ENCODE measurements at regions not wholly inside any gene's neighbourhood (a gene's known extent, or its start where the extent isn't known, plus 50 kb on each side); places are given as distances from the start of the nearest gene placed in this dataset.

DNA sequence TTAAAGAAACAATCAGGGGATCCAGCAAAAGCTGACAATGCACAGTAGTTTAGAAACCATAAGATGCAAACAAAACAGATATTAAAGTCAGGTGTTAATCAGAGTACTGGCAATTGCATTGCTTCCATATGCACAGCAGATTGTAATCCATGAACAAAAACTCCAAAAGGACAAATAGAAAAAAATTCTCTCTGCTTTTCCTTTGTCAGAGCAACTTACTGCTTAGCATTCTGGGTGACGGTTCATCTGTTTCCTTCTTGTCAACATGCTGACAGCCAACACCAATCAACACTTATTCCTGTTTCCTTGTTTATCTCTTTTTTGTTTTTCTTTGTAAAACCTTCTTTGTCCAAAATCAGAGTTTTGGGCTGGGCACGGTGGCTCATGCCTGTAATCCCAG is 473.1 kb downstream of the XIRP2 start:
- ATAC-seq (no peak), DNase-seq (no peak)
- no peak for TF ChIP-seq POLR2A (IDR thresholded peaks at IDR 0.05)
- TF ChIP-seq, protein P1, sequence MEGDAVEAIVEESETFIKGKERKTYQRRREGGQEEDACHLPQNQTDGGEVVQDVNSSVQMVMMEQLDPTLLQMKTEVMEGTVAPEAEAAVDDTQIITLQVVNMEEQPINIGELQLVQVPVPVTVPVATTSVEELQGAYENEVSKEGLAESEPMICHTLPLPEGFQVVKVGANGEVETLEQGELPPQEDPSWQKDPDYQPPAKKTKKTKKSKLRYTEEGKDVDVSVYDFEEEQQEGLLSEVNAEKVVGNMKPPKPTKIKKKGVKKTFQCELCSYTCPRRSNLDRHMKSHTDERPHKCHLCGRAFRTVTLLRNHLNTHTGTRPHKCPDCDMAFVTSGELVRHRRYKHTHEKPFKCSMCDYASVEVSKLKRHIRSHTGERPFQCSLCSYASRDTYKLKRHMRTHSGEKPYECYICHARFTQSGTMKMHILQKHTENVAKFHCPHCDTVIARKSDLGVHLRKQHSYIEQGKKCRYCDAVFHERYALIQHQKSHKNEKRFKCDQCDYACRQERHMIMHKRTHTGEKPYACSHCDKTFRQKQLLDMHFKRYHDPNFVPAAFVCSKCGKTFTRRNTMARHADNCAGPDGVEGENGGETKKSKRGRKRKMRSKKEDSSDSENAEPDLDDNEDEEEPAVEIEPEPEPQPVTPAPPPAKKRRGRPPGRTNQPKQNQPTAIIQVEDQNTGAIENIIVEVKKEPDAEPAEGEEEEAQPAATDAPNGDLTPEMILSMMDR (IDR thresholded peaks at IDR 0.05 in 4 of 5, conservative IDR thresholded peaks at IDR 0.05 in 1 of 5) = no peak
- in situ Hi-C loops (cut with MboI; ENCODE audit: low sequenced_read_pairs in 4 of 4) (no loop called here), intact Hi-C loops (cut with DNase I; ENCODE audit: low total_unique reads) (no loop called here)
- H3K9me3 ChIP-seq = no peaks in the 10 kb centered on the region
- H3K27ac ChIP-seq = no peak overlapping the region
- H3K4me1 ChIP-seq = no peaks in the 10 kb centered on the region
- no peaks in the 10 kb centered on the region for H3K36me3 ChIP-seq
- no peaks in the 10 kb centered on the region for H3K27me3 ChIP-seq
- H3K4me3 ChIP-seq = no peak overlapping the region

DNA sequence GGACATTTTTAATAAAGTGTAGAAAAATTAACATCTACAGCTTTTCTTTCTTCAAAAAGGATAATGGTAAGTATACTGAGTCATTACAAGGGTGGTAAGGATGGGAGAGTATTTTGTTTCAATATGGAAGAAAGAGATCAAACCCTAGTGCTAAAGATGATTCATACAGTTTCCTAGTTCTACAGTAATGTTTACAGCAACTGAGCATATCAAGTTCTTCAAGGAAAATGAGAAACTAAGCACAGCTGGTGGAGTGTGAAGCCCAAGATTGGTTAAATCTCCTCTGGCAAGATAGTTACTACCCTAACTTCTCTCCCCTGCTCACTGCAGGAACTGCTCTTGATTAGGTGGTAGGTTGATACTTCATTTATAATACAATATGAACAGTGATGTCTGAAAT is 467.5 kb downstream of the XIRP2 start:
- no peak overlapping the region for H3K27ac ChIP-seq
- ATAC-seq = no peak

DNA sequence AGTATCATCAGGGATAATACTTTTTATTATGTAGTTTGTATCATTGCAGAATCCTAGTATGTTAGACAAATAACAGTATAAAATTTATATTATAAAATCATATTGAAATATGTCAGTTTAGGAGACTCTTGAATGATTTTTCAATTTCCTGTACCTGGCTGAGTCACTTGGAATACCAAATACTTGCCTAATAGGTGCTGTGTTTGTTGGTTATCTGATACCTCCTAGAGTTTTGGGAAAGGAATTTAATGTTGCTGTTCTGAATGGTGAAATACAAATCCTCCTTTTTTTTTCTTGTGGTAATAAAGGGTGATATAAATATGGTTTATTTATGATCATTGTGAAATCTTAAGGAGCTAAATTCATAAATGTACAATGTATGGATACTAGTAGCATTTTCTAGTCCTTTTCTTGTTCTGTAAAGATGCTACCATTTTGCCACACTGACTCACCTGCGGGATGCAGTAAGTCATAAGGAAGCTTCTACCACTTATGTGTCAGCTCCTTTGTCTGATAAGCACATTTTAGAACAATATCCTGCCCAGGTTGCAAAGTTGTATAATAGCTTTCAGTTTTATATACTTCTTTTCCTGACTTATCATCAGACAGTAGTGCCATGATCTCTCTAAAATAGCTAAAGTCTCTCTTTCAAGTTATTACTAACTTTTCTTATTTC is 465.5 kb downstream of the XIRP2 start:
- H3K36me3 ChIP-seq = no peaks in the 10 kb centered on the region
- no peak for TF ChIP-seq POLR2A (IDR thresholded peaks at IDR 0.05)
- TF ChIP-seq, protein P1 (IDR thresholded peaks at IDR 0.05 in 4 of 5, conservative IDR thresholded peaks at IDR 0.05 in 1 of 5) = no peak
- H3K27me3 ChIP-seq = no peaks in the 10 kb centered on the region
- H3K27ac ChIP-seq = no peak overlapping the region
- H3K4me1 ChIP-seq = no peaks in the 10 kb centered on the region
- no peaks in the 10 kb centered on the region for H3K9me3 ChIP-seq
- DNase-seq (no peak), ATAC-seq (no peak)
- intact Hi-C loops (cut with DNase I; ENCODE audit: low total_unique reads) (no loop called here), in situ Hi-C loops (cut with MboI; ENCODE audit: low sequenced_read_pairs in 4 of 4) (no loop called here)
- H3K4me3 ChIP-seq = no peak overlapping the region

More for the DNA sequence above, 467.5 kb downstream of the XIRP2 start:
- Histone ChIP-seq H3K4me3 (no peak overlapping the region), H3K9me3 (no peaks in the 10 kb centered on the region), H3K4me1 (no peaks in the 10 kb centered on the region), H3K36me3 (no peaks in the 10 kb centered on the region), H3K27me3 (no peaks in the 10 kb centered on the region)
- in situ Hi-C loops (cut with MboI; ENCODE audit: low sequenced_read_pairs in 4 of 4) = no loop called here
- TF ChIP-seq POLR2A (IDR thresholded peaks at IDR 0.05) = no peak
- TF ChIP-seq, protein P1 (IDR thresholded peaks at IDR 0.05 in 4 of 5, conservative IDR thresholded peaks at IDR 0.05 in 1 of 5) = no peak
- intact Hi-C loops (cut with DNase I; ENCODE audit: low total_unique reads) = no loop called here
- no peak for DNase-seq

DNA sequence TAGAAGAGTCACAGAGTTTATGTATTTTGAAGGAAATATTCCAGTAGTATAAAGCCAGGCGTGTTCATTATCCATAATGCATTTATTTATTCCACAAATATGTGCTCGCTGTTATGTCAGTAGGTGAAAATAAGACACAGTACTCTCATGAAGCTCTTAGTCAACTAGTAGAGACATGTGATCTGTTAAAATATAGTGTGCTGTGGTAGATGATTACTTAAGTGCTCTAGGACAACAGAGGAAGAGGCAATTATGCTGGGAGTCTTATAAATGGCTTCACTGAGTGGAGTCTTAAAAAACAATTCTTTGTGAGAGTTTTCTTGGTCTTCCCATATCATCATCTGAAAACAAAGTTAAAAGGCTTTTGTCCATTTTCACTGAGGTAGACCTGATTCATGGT is 457.3 kb downstream of the XIRP2 start:
- in situ Hi-C loops (cut with MboI; ENCODE audit: low sequenced_read_pairs in 4 of 4) (no loop called here), intact Hi-C loops (cut with DNase I; ENCODE audit: low total_unique reads) (no loop called here)
- no peak for ATAC-seq
- no peak for DNase-seq
- Histone ChIP-seq H3K9me3 (no peaks in the 10 kb centered on the region), H3K4me1 (no peaks in the 10 kb centered on the region), H3K27ac (no peak overlapping the region), H3K4me3 (no peak overlapping the region), H3K36me3 (no peaks in the 10 kb centered on the region), H3K27me3 (no peaks in the 10 kb centered on the region)
- no peak for TF ChIP-seq POLR2A (IDR thresholded peaks at IDR 0.05)
- TF ChIP-seq, protein P1 (IDR thresholded peaks at IDR 0.05 in 4 of 5, conservative IDR thresholded peaks at IDR 0.05 in 1 of 5) = no peak

DNA sequence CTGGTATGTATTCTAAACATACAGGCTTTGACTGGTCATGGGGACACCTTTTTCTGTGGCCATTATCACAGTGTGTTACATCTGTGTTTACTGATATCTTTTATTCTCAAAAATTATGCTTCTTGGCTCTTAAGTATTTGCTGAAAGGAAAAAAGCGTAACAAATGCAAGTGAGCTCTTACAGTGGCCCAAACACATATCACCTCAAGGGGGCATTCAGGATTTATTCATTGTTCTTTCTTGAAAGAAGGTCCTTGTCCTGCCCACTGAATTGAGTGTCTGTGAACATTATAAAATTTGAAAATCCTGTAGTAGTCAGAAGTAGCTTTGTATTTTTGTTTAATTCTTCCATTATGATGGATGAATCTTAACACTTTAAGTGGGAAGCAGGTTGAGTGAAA is 454.5 kb downstream of the XIRP2 start:
- no peak for ATAC-seq
- H3K27me3 ChIP-seq = no peaks in the 10 kb centered on the region
- no peaks in the 10 kb centered on the region for H3K4me1 ChIP-seq
- H3K36me3 ChIP-seq = no peaks in the 10 kb centered on the region
- H3K9me3 ChIP-seq = no peaks in the 10 kb centered on the region
- intact Hi-C loops (cut with DNase I; ENCODE audit: low total_unique reads) = no loop called here
- no peak overlapping the region for H3K4me3 ChIP-seq
- TF ChIP-seq, protein P1 (IDR thresholded peaks at IDR 0.05 in 4 of 5, conservative IDR thresholded peaks at IDR 0.05 in 1 of 5) = no peak
- no peak for TF ChIP-seq POLR2A (IDR thresholded peaks at IDR 0.05)
- H3K27ac ChIP-seq = no peak overlapping the region
- in situ Hi-C loops (cut with MboI; ENCODE audit: low sequenced_read_pairs in 4 of 4) = no loop called here
- no peak for DNase-seq

Measured in gastrocnemius medialis (tissue), 4 donors.